ENCODE measurements at regions not wholly inside any gene's neighbourhood (a gene's known extent, or its start where the extent isn't known, plus 50 kb on each side); places are given as distances from the start of the nearest gene placed in this dataset.

- intact Hi-C loops (cut with micrococcal nuclease): no loop called here
- no peak for DNase-seq
- H3K4me1 ChIP-seq: peaks cover 4% of the 10 kb centered on the region
- no peak overlapping the region for H3K4me3 ChIP-seq
- H3K9me3 ChIP-seq (replicated peaks): no peaks in the 10 kb centered on the region
- H3K27me3 ChIP-seq (ENCODE audit: low read depth): peaks cover 12% of the 10 kb centered on the region
- TF ChIP-seq, protein P1, sequence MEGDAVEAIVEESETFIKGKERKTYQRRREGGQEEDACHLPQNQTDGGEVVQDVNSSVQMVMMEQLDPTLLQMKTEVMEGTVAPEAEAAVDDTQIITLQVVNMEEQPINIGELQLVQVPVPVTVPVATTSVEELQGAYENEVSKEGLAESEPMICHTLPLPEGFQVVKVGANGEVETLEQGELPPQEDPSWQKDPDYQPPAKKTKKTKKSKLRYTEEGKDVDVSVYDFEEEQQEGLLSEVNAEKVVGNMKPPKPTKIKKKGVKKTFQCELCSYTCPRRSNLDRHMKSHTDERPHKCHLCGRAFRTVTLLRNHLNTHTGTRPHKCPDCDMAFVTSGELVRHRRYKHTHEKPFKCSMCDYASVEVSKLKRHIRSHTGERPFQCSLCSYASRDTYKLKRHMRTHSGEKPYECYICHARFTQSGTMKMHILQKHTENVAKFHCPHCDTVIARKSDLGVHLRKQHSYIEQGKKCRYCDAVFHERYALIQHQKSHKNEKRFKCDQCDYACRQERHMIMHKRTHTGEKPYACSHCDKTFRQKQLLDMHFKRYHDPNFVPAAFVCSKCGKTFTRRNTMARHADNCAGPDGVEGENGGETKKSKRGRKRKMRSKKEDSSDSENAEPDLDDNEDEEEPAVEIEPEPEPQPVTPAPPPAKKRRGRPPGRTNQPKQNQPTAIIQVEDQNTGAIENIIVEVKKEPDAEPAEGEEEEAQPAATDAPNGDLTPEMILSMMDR (IDR thresholded peaks at IDR 0.05; ENCODE audit: borderline replicate concordance): no peak
- H3K27ac ChIP-seq (replicated peaks): no peak overlapping the region
- no peaks in the 10 kb centered on the region for H3K36me3 ChIP-seq
These were observed 265.9 kb downstream of the TBC1D4 start for GRCh38 chr13:75216038-75216437.

GRCh38 chr13:75214846-75215245, 267.1 kb downstream of the TBC1D4 start:
- no peak overlapping the region for H3K4me3 ChIP-seq
- DNase-seq: no peak
- H3K4me1 ChIP-seq: peaks cover 4% of the 10 kb centered on the region
- H3K36me3 ChIP-seq: no peaks in the 10 kb centered on the region
- no peaks in the 10 kb centered on the region for H3K9me3 ChIP-seq (replicated peaks)
- H3K27ac ChIP-seq (replicated peaks): no peak overlapping the region
- H3K27me3 ChIP-seq (ENCODE audit: low read depth): no peaks in the 10 kb centered on the region
- TF ChIP-seq, protein P1 (IDR thresholded peaks at IDR 0.05; ENCODE audit: borderline replicate concordance): no peak
- intact Hi-C loops (cut with micrococcal nuclease): no loop called here

GRCh38 chr13:75202981-75203380, 279.0 kb downstream of the TBC1D4 start:
- H3K27ac ChIP-seq (replicated peaks): no peak overlapping the region
- TF ChIP-seq, protein P1 (IDR thresholded peaks at IDR 0.05; ENCODE audit: borderline replicate concordance): no peak
- H3K9me3 ChIP-seq (replicated peaks): peaks cover 30% of the 10 kb centered on the region
- peaks cover 2% of the 10 kb centered on the region for H3K4me1 ChIP-seq
- DNase-seq: no peak
- H3K36me3 ChIP-seq: no peaks in the 10 kb centered on the region
- H3K4me3 ChIP-seq: no peak overlapping the region
- intact Hi-C loops (cut with micrococcal nuclease): no loop called here
- no peaks in the 10 kb centered on the region for H3K27me3 ChIP-seq (ENCODE audit: low read depth)

GRCh38 chr13:75197803-75198202, 284.2 kb downstream of the TBC1D4 start:
- Histone ChIP-seq H3K9me3 (replicated peaks) (no peaks in the 10 kb centered on the region), H3K27ac (replicated peaks) (peak overlapping the region; percentile 81), H3K36me3 (no peaks in the 10 kb centered on the region), H3K27me3 (ENCODE audit: low read depth) (no peaks in the 10 kb centered on the region), H3K4me3 (no peak overlapping the region), H3K4me1 (peaks cover 35% of the 10 kb centered on the region)
- intact Hi-C loops (cut with micrococcal nuclease): no loop called here
- DNase-seq: no peak
- TF ChIP-seq, protein P1 (IDR thresholded peaks at IDR 0.05; ENCODE audit: borderline replicate concordance): no peak

GRCh38 chr13:75196147-75196837, 285.7 kb downstream of the TBC1D4 start:
- TF ChIP-seq, protein P1 (IDR thresholded peaks at IDR 0.05; ENCODE audit: borderline replicate concordance): peak; percentile 17
- Histone ChIP-seq H3K4me1 (peaks cover 35% of the 10 kb centered on the region), H3K27me3 (ENCODE audit: low read depth) (no peaks in the 10 kb centered on the region), H3K27ac (replicated peaks) (peak overlapping the region; percentile 81), H3K4me3 (no peak overlapping the region), H3K9me3 (replicated peaks) (no peaks in the 10 kb centered on the region), H3K36me3 (no peaks in the 10 kb centered on the region)
- intact Hi-C loops (cut with micrococcal nuclease): no loop called here
- DNase-seq: no peak
